Activated B cell treated with CpG ODN at 0.5 μM for 24 hours (primary cell): ENCODE measurements at regions not wholly inside any gene's neighbourhood (a gene's known extent, or its start where the extent isn't known, plus 50 kb on each side); places are given as distances from the start of the nearest gene placed in this dataset.

Source experiments
- ATAC-seq: fragments of 200-7000 bp; cut with Tn5 transposase; one replicate; pipeline ENCODE4 v1.10.0; 2021; ENCODE audit warnings: low read depth, mild to moderate bottlenecking, moderate library complexity
- CTCF ChIA-PET: fragments of 350-600 bp; sonication (Branson Sonifier 250); formaldehyde crosslinking; loops from one replicate; lab custom pipeline; 2021; ENCODE audit warnings: antibody characterized with exemption; lab: Charles Lee
- POLR2A ChIA-PET: fragments of 350-600 bp; sonication (Branson Sonifier 250); formaldehyde crosslinking; loops from one replicate; lab custom pipeline; 2021; ENCODE audit warnings: antibody characterized with exemption; lab: Charles Lee
- DNase-seq: peaks from one replicate; pipeline ENCODE4 v3.0.0; 2022
- H3K27ac Mint-ChIP-seq: one replicate; pipeline ENCODE4 v1.8.0; 2020; ENCODE audit warnings: mixed read lengths
- H3K27me3 Mint-ChIP-seq: one replicate; pipeline ENCODE4 v1.8.0; 2021; ENCODE audit warnings: mixed read lengths
- H3K36me3 Mint-ChIP-seq: one replicate; pipeline ENCODE4 v1.8.0; 2021; ENCODE audit warnings: low read depth, mixed read lengths
- H3K4me1 Mint-ChIP-seq: one replicate; pipeline ENCODE4 v1.8.0; 2021; ENCODE audit warnings: mixed read lengths
- H3K4me3 Mint-ChIP-seq: one replicate; pipeline ENCODE4 v1.8.0; 2020; ENCODE audit warnings: mild to moderate bottlenecking, mixed read lengths
- H3K9me3 Mint-ChIP-seq: one replicate; pipeline ENCODE4 v1.8.0; 2020; ENCODE audit warnings: mixed read lengths
- CTCF ChIP-seq: fragments of 200-600 bp; IDR thresholded peaks from one replicate; pipeline ENCODE4 v1.8.0; 2022; ENCODE audit warnings: antibody characterized with exemption, mild to moderate bottlenecking
- intact Hi-C: fragments of 100-400 bp; cut with micrococcal nuclease; formaldehyde crosslinking; loops from one replicate; pipeline ENCODE4 v1.15.1; 2024

GRCh38 chr18:27717816-27718215 lies 459.1 kb downstream of the CDH2 start:
- Mint-ChIP-seq H3K27ac (no peak overlapping the region), H3K27me3 (no peaks in the 10 kb centered on the region), H3K4me3 (no peak overlapping the region), H3K36me3 (no peaks in the 10 kb centered on the region), H3K4me1 (no peaks in the 10 kb centered on the region), H3K9me3 (peaks cover 6% of the 10 kb centered on the region)
- no peak for DNase-seq
- ChIA-PET CTCF (no interaction called here), POLR2A (no interaction called here)
- intact Hi-C loops, result no loop called here
- TF ChIP-seq CTCF, result no peak
- ATAC-seq, result no peak

GRCh38 chr18:27717250-27717649 lies 459.7 kb downstream of the CDH2 start:
- Mint-ChIP-seq H3K27me3 (no peaks in the 10 kb centered on the region), H3K27ac (no peak overlapping the region), H3K36me3 (no peaks in the 10 kb centered on the region), H3K9me3 (peaks cover 6% of the 10 kb centered on the region), H3K4me1 (no peaks in the 10 kb centered on the region), H3K4me3 (no peak overlapping the region)
- ChIA-PET POLR2A (no interaction called here), CTCF (no interaction called here)
- no peak for ATAC-seq
- no peak for DNase-seq
- intact Hi-C loops, result no loop called here
- TF ChIP-seq CTCF, result no peak

GRCh38 chr18:27715751-27716150 lies 461.2 kb downstream of the CDH2 start:
- Mint-ChIP-seq H3K27me3 (no peaks in the 10 kb centered on the region), H3K4me1 (no peaks in the 10 kb centered on the region), H3K36me3 (no peaks in the 10 kb centered on the region), H3K9me3 (peaks cover 6% of the 10 kb centered on the region), H3K4me3 (no peak overlapping the region), H3K27ac (no peak overlapping the region)
- ChIA-PET CTCF (no interaction called here), POLR2A (no interaction called here)
- intact Hi-C loops, result no loop called here
- ATAC-seq, result no peak
- TF ChIP-seq CTCF, result no peak
- no peak for DNase-seq

- CTCF ChIA-PET, result no interaction called here
- POLR2A ChIA-PET, result no interaction called here
- TF ChIP-seq CTCF, result no peak
- DNase-seq (no peak), ATAC-seq (no peak)
- Mint-ChIP-seq H3K9me3 (peaks cover 11% of the 10 kb centered on the region), H3K4me1 (no peaks in the 10 kb centered on the region), H3K4me3 (no peak overlapping the region), H3K27ac (no peak overlapping the region), H3K27me3 (no peaks in the 10 kb centered on the region), H3K36me3 (no peaks in the 10 kb centered on the region)
- intact Hi-C loops, result no loop called here
Observed at GRCh38 chr18:27713738-27714095, 463.2 kb downstream of the CDH2 start.

GRCh38 chr18:27713037-27713737 lies 463.7 kb downstream of the CDH2 start:
- H3K27me3 Mint-ChIP-seq, result no peaks in the 10 kb centered on the region
- POLR2A ChIA-PET, result no interaction called here
- no peak for TF ChIP-seq CTCF
- no peak for ATAC-seq
- DNase-seq, result no peak
- H3K4me3 Mint-ChIP-seq, result no peak overlapping the region
- H3K9me3 Mint-ChIP-seq, result peaks cover 13% of the 10 kb centered on the region
- CTCF ChIA-PET, result no interaction called here
- intact Hi-C loops, result no loop called here
- no peaks in the 10 kb centered on the region for H3K36me3 Mint-ChIP-seq
- no peaks in the 10 kb centered on the region for H3K4me1 Mint-ChIP-seq
- H3K27ac Mint-ChIP-seq, result no peak overlapping the region
